Lung (tissue), 11 donors: ENCODE measurements at regions not wholly inside any gene's neighbourhood (a gene's known extent, or its start where the extent isn't known, plus 50 kb on each side); places are given as distances from the start of the nearest gene placed in this dataset.

Experiments used
- ATAC-seq: fragments of 200-7000 bp; cut with Tn5 transposase; one replicate; pipeline ENCODE4 v1.9.1; 2020; ENCODE audit warnings: moderate number of reproducible peaks; ENCODE audit not compliant: insufficient read depth, low FRiP score
- DNase-seq, 3 donors: peaks; one replicate each; pipeline ENCODE4 v3.0.0-alpha.2; 2013 to 2017
- H3K27ac ChIP-seq, 2 donors: one replicate each; pipeline ENCODE4 v1.5.1; 2013; ENCODE audit warnings: mild to moderate bottlenecking in 2 of 2, moderate library complexity in 2 of 2, control low read depth in 1 of 2, inconsistent platforms in 1 of 2, low read depth in 1 of 2, low read length in 1 of 2
- H3K27me3 ChIP-seq, 3 donors: one replicate each; pipeline ENCODE4 v1.5.1; 2013; ENCODE audit warnings: low read length in 2 of 3; ENCODE audit not compliant: control insufficient read depth in 3 of 3, insufficient read depth in 3 of 3
- H3K36me3 ChIP-seq, 4 donors: one replicate each; pipeline ENCODE4 v1.5.1; 2013; ENCODE audit warnings: low read length in 4 of 4, mild to moderate bottlenecking in 1 of 4, moderate library complexity in 1 of 4; ENCODE audit not compliant: control insufficient read depth in 4 of 4, insufficient read depth in 4 of 4
- H3K4me1 ChIP-seq, 5 donors: one replicate each; pipeline ENCODE4 v1.5.1; 2013; ENCODE audit warnings: low read length in 5 of 5, mild to moderate bottlenecking in 2 of 5, moderate library complexity in 1 of 5; ENCODE audit not compliant: control insufficient read depth in 5 of 5, insufficient read depth in 5 of 5
- H3K4me3 ChIP-seq: one replicate; pipeline ENCODE4 v1.5.1; 2013; ENCODE audit warnings: mild to moderate bottlenecking, control low read depth, moderate library complexity
- H3K9ac ChIP-seq, 2 donors: one replicate each; pipeline ENCODE4 v1.5.1; 2013; ENCODE audit warnings: low read length in 2 of 2, control low read depth in 1 of 2; ENCODE audit not compliant: insufficient read depth in 1 of 2
- H3K9me3 ChIP-seq, 4 donors: one replicate each; pipeline ENCODE4 v1.5.1; 2013; ENCODE audit warnings: low read length in 3 of 4, mild to moderate bottlenecking in 1 of 4, moderate library complexity in 1 of 4; ENCODE audit not compliant: control insufficient read depth in 4 of 4, insufficient read depth in 3 of 4
- WGBS, 2 donors: extraction: QIAGEN DNeasy Blood & Tissue Kit; methylation state at CpG; one replicate each; pipeline ENCODE4 v1.1.7; 2013; 5-methylcytosine and 5-hydroxymethylcytosine counted together
- TF ChIP-seq, protein P1 (sequence below): IDR thresholded peaks from 2 replicates; pipeline ENCODE4 v1.5.1; 2012; ENCODE audit warnings: mild to moderate bottlenecking; ENCODE audit errors: control extremely low read depth, extremely low read depth
- donor health status: control.
- donor health status: control.
- donor health status: Bipolar disorder and iron deficiency.
- donor health status: healthy.
- donor health status: DM: yes; HTN: yes; CAD: no.

GRCh38 chr7:25792586-25792985 lies 359.4 kb upstream of the NFE2L3 start:
- no peak overlapping the region for H3K27ac ChIP-seq
- no peak for ATAC-seq
- WGBS, 2 donors, result 60 to 78% methylated on average over 8 of the region's 8 CpGs

DNA sequence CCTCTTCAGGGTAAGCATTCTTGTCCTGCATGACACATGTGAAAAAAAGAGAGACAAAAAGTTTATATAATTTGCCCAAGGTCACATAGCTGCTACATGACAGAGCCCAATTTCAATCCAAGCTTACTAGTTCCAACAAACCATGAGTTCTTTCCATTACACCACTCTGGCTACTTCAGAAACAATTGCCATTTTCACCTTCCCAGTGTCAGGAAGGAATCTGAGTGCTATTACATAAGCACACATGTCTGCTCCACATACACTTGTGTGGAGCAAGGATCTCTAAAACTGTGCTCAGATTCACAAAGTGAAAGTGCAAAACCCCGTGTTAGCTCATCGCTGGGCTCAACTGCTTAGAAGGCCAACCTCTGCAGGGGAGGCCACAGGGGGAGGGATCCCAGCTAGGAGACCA lies 356.2 kb upstream of the NFE2L3 start:
- Histone ChIP-seq H3K4me3 (no peak overlapping the region), H3K27me3 (no peaks in the 10 kb centered on the region), H3K9me3 (no peaks in the 10 kb centered on the region), H3K4me1 (peaks cover 0 to 5% (median 0%) of the 10 kb centered on the region in 5 donors), H3K36me3 (no peaks in the 10 kb centered on the region), H3K9ac (no peak overlapping the region), H3K27ac (peak overlapping the region in 1 of 2 donors; percentile 52)
- DNase-seq (peak in 2 of 3 donors; percentile 59 to 69), ATAC-seq (no peak)
- 50 to 68% methylated on average over 2 of the region's 2 CpGs for WGBS, 2 donors
- TF ChIP-seq, protein P1, sequence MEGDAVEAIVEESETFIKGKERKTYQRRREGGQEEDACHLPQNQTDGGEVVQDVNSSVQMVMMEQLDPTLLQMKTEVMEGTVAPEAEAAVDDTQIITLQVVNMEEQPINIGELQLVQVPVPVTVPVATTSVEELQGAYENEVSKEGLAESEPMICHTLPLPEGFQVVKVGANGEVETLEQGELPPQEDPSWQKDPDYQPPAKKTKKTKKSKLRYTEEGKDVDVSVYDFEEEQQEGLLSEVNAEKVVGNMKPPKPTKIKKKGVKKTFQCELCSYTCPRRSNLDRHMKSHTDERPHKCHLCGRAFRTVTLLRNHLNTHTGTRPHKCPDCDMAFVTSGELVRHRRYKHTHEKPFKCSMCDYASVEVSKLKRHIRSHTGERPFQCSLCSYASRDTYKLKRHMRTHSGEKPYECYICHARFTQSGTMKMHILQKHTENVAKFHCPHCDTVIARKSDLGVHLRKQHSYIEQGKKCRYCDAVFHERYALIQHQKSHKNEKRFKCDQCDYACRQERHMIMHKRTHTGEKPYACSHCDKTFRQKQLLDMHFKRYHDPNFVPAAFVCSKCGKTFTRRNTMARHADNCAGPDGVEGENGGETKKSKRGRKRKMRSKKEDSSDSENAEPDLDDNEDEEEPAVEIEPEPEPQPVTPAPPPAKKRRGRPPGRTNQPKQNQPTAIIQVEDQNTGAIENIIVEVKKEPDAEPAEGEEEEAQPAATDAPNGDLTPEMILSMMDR, result no peak

More at GRCh38 chr7:25792586-25792985, 359.4 kb upstream of the NFE2L3 start:
- Histone ChIP-seq H3K4me3 (no peak overlapping the region), H3K9ac (no peak overlapping the region), H3K4me1 (peaks cover 0 to 21% (median 6%) of the 10 kb centered on the region in 5 donors), H3K9me3 (no peaks in the 10 kb centered on the region), H3K36me3 (no peaks in the 10 kb centered on the region), H3K27me3 (no peaks in the 10 kb centered on the region)
- TF ChIP-seq, protein P1, result no peak
- DNase-seq, result no peak

DNA sequence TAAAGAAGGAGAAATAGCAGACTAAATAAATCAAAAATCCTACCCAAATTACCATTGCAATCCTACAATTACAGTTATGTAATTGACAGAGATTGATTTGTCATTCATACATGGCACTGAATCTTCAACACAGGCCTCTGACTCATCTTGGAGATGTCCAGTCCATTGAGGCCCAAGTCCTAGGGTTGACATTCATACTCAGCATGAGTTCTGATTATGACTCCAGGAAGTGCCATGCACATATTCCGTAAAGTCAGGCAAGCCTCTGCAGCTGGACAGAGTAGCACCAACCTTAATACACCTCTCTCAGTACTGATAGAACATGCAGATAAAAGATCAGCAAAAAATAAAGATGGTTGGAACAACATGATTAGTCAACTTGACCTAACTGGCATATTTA lies 353.7 kb upstream of the NFE2L3 start:
- Histone ChIP-seq H3K27me3 (no peaks in the 10 kb centered on the region), H3K9me3 (no peaks in the 10 kb centered on the region), H3K27ac (no peak overlapping the region), H3K9ac (no peak overlapping the region), H3K4me3 (no peak overlapping the region), H3K4me1 (peaks cover 0 to 5% (median 0%) of the 10 kb centered on the region in 5 donors), H3K36me3 (no peaks in the 10 kb centered on the region)
- TF ChIP-seq, protein P1, result no peak
- 99 to 100% methylated on average over 1 of the region's 1 CpG for WGBS, 2 donors
- ATAC-seq (no peak), DNase-seq (no peak)

DNA sequence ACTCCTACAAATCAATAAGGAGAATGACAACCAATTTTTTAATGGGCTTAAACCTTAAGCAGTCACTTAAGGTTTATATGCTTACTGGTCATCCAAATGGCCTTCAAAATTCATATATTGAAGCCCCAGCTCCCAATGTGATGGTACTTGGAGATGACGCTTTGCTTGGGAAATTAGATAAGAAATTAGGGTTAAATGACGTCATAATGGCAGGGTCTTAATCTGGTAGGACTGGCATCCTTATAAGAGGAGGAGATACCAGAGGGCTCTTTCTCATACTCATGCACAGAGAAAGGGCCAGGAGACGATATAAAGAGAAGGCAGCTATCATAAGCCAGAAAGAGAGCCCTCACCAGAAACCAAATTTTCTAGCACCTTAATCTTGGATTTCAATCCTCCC lies 350.8 kb upstream of the NFE2L3 start:
- WGBS, 2 donors, result 97 to 99% methylated on average over 3 of the region's 3 CpGs

More for the DNA sequence above, 350.8 kb upstream of the NFE2L3 start:
- H3K36me3 ChIP-seq, result no peaks in the 10 kb centered on the region
- no peak overlapping the region for H3K9ac ChIP-seq
- peaks cover 0 to 13% (median 0%) of the 10 kb centered on the region in 5 donors for H3K4me1 ChIP-seq
- no peak overlapping the region for H3K27ac ChIP-seq
- H3K4me3 ChIP-seq, result no peak overlapping the region
- no peak for DNase-seq
- ATAC-seq, result no peak
- no peaks in the 10 kb centered on the region for H3K27me3 ChIP-seq
- TF ChIP-seq, protein P1, result no peak
- no peaks in the 10 kb centered on the region for H3K9me3 ChIP-seq
